PC-9 (cell line): ENCODE measurements at regions not wholly inside any gene's neighbourhood (a gene's known extent, or its start where the extent isn't known, plus 50 kb on each side); places are given as distances from the start of the nearest gene placed in this dataset.

Experiments used
- BruUV-seq: library from RNA; stranded (reverse); fragments of 400-500 nt; replicated peaks from 2 replicates; lab custom pipeline; 2021; lab: Mats Ljungman, UMichigan
- CTCF ChIA-PET: fragments of 300-600 bp; sonication (Branson Sonifier 250); formaldehyde crosslinking; loops from one replicate; lab custom pipeline; 2022; ENCODE audit warnings: antibody characterized with exemption; lab: Charles Lee
- POLR2A ChIA-PET: fragments of 300-600 bp; sonication (Branson Sonifier 250); formaldehyde crosslinking; loops from one replicate; lab custom pipeline; 2022; ENCODE audit warnings: antibody characterized with exemption; ENCODE audit not compliant: unreplicated experiment; lab: Charles Lee
- DNase-seq, 2 experiments: peaks; one replicate each; pipeline versions ENCODE4 v3.0.0 to v3.0.0-alpha.2; 2015 to 2022; ENCODE audit warnings: mixed read lengths in 1 of 2
- H2AFZ ChIP-seq: fragments of 200-600 bp; sonication (generic); 2 replicates; pipeline ENCODE4 v1.8.1; 2017; ENCODE audit warnings: antibody characterized with exemption
- H3F3A ChIP-seq: fragments of 200-600 bp; sonication (generic); 2 replicates; pipeline ENCODE4 v1.8.1; 2017; ENCODE audit warnings: antibody characterized with exemption, mild to moderate bottlenecking, low read depth; ENCODE audit not compliant: insufficient read depth
- H3K27ac ChIP-seq: fragments of 200-600 bp; sonication (generic); 2 replicates; pipeline ENCODE4 v1.6.1; 2016; ENCODE audit warnings: mixed run types
- H3K27me3 ChIP-seq: fragments of 200-600 bp; sonication (generic); 2 replicates; pipeline ENCODE4 v1.6.1; 2016; ENCODE audit warnings: low read depth, mixed run types; ENCODE audit not compliant: insufficient read depth
- H3K36me3 ChIP-seq: fragments of 200-600 bp; sonication (generic); 2 replicates; pipeline ENCODE4 v1.6.1; 2016; ENCODE audit warnings: low read depth, mixed run types
- H3K4me1 ChIP-seq: fragments of 200-600 bp; sonication (generic); replicated peaks from 2 replicates; pipeline ENCODE4 v1.6.1; 2016; ENCODE audit warnings: mixed run types; ENCODE audit not compliant: insufficient read depth
- H3K4me2 ChIP-seq: fragments of 200-600 bp; sonication (generic); 2 replicates; pipeline ENCODE4 v1.6.1; 2017; ENCODE audit warnings: mixed run types
- H3K4me3 ChIP-seq: fragments of 200-600 bp; sonication (generic); 2 replicates; pipeline ENCODE4 v1.6.1; 2016; ENCODE audit warnings: mixed run types
- H3K79me2 ChIP-seq: fragments of 200-600 bp; sonication (generic); 2 replicates; pipeline ENCODE4 v1.6.1; 2017; ENCODE audit warnings: low read depth, mixed run types
- H3K9me2 ChIP-seq: fragments of 200-600 bp; sonication (generic); 2 replicates; pipeline ENCODE4 v1.8.1; 2017; ENCODE audit warnings: mild to moderate bottlenecking; ENCODE audit not compliant: insufficient read depth
- H3K9me3 ChIP-seq: fragments of 200-600 bp; sonication (generic); 2 replicates; pipeline ENCODE4 v1.8.1; 2016; ENCODE audit warnings: low read depth; ENCODE audit not compliant: insufficient read depth
- H4K20me1 ChIP-seq: fragments of 200-600 bp; sonication (generic); 2 replicates; pipeline ENCODE4 v1.8.1; 2017; ENCODE audit not compliant: insufficient read depth
- CTCF ChIP-seq: fragments of 200-600 bp; sonication (generic); conservative IDR thresholded peaks from 2 replicates; pipeline ENCODE4 v1.6.1; 2017; ENCODE audit warnings: mixed run types, antibody characterized with exemption, mild to moderate bottlenecking, moderate library complexity
- EZH2 ChIP-seq: fragments of 200-600 bp; sonication (generic); IDR thresholded peaks from 2 replicates; pipeline ENCODE4 v1.8.0; 2017; ENCODE audit warnings: antibody characterized with exemption, low read depth
- intact Hi-C: fragments of 100-400 bp; cut with micrococcal nuclease; formaldehyde crosslinking; loops from one replicate; pipeline ENCODE4 v1.10.0; 2022; ENCODE audit not compliant: unreplicated experiment

- TF ChIP-seq CTCF (no peak), EZH2 (no peak)
- Histone ChIP-seq H3F3A (no peaks in the 10 kb centered on the region), H3K4me3 (no peak overlapping the region), H3K27ac (no peak overlapping the region), H4K20me1 (no peaks in the 10 kb centered on the region), H3K79me2 (no peaks in the 10 kb centered on the region), H3K4me1 (no peaks in the 10 kb centered on the region), H3K9me2 (no peaks in the 10 kb centered on the region), H3K36me3 (no peaks in the 10 kb centered on the region), H3K9me3 (no peaks in the 10 kb centered on the region; the same call in 1 of the 2 replicates), H3K27me3 (no peaks in the 10 kb centered on the region), H3K4me2 (no peak overlapping the region), H2AFZ (no peak overlapping the region)
- intact Hi-C loops: no loop called here
- CTCF ChIA-PET: no interaction called here
- BruUV-seq: no TSS peak
- POLR2A ChIA-PET: no interaction called here
- no peak for DNase-seq
These were observed 182.9 kb upstream of the FGGY start for GRCh38 chr1:59113876-59114457.

GRCh38 chr1:59115865-59116264 is 181.0 kb upstream of the FGGY start:
- Histone ChIP-seq H3K4me1 (no peaks in the 10 kb centered on the region), H3K27me3 (no peaks in the 10 kb centered on the region), H3K9me2 (no peaks in the 10 kb centered on the region), H3K4me2 (no peak overlapping the region), H2AFZ (no peak overlapping the region), H3K4me3 (no peak overlapping the region), H4K20me1 (no peaks in the 10 kb centered on the region), H3K27ac (no peak overlapping the region), H3K36me3 (no peaks in the 10 kb centered on the region), H3K9me3 (no peaks in the 10 kb centered on the region; the same call in 1 of the 2 replicates), H3F3A (no peaks in the 10 kb centered on the region), H3K79me2 (no peaks in the 10 kb centered on the region)
- intact Hi-C loops: no loop called here
- ChIA-PET POLR2A (no interaction called here), CTCF (no interaction called here)
- TF ChIP-seq EZH2 (no peak), CTCF (no peak)
- no TSS peak for BruUV-seq
- DNase-seq: no peak

- no peak for DNase-seq
- BruUV-seq: no TSS peak
- POLR2A ChIA-PET: no interaction called here
These were observed 179.9 kb upstream of the FGGY start for GRCh38 chr1:59116920-59117542.

More at GRCh38 chr1:59116920-59117542, 179.9 kb upstream of the FGGY start:
- Histone ChIP-seq H3K4me2 (no peak overlapping the region), H3K9me2 (no peaks in the 10 kb centered on the region), H3K4me3 (no peak overlapping the region), H3K27ac (no peak overlapping the region), H3K4me1 (no peaks in the 10 kb centered on the region), H2AFZ (no peak overlapping the region), H3K27me3 (no peaks in the 10 kb centered on the region), H3K9me3 (no peaks in the 10 kb centered on the region; the same call in 1 of the 2 replicates), H4K20me1 (no peaks in the 10 kb centered on the region), H3F3A (no peaks in the 10 kb centered on the region), H3K79me2 (no peaks in the 10 kb centered on the region), H3K36me3 (no peaks in the 10 kb centered on the region)
- CTCF ChIA-PET: no interaction called here
- TF ChIP-seq CTCF (no peak), EZH2 (no peak)
- intact Hi-C loops: no loop called here
